ENCODE measurements at regions not wholly inside any gene's neighbourhood (a gene's known extent, or its start where the extent isn't known, plus 50 kb on each side); places are given as distances from the start of the nearest gene placed in this dataset.

GRCh38 chr4:128517739-128518510 is 230.3 kb upstream of the PGRMC2 start:
- no peak overlapping the region for H2AFZ ChIP-seq
- H3K9ac ChIP-seq, result no peak overlapping the region
- no peak overlapping the region for H3K27ac ChIP-seq
- H3K27me3 ChIP-seq (ENCODE audit: control insufficient read depth, insufficient read depth, low read length), result no peaks in the 10 kb centered on the region
- H3K9me3 ChIP-seq (ENCODE audit: control insufficient read depth, low read length), result no peaks in the 10 kb centered on the region
- H3K4me1 ChIP-seq, result no peaks in the 10 kb centered on the region
- no peak overlapping the region for H3K4me2 ChIP-seq (ENCODE audit: low read length)
- no peaks in the 10 kb centered on the region for H3K36me3 ChIP-seq (ENCODE audit: control insufficient read depth, insufficient read depth, low read length)
- TF ChIP-seq CTCF (IDR thresholded peaks at IDR 0.05), result no peak
- no peak overlapping the region for H3K4me3 ChIP-seq (ENCODE audit: low read depth, low read length)
- no peaks in the 10 kb centered on the region for H3K79me2 ChIP-seq

DNA sequence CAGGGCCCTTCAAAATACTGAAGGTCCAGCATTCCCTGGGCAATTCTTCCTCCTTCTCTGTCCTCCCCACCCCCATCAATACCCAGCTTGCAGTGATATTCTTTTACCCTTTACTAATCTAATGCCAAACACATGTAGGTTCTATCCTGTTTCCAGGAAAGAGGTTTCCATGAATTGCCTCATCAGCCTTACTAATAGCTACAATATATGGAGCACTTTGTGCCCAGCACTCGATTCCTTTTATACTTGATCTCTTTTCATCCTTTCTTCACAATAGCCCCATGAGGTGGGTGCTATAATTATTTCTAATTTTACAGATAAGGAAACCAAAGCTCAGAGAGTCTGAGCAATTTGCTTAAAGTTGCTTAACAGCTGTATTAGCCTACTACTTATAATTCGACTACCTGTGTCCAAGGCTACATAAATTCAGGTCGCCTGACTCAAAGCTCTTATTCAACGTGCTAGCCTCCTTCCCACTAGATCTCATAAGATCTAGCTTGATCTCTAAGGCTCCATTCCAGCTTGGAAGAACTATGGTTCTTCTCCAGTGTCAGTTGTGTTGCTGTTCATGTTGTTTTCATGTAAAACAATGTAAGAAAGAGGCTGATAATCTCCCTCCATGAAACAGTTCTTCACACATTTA is 229.6 kb upstream of the PGRMC2 start:
- H3K27me3 ChIP-seq (ENCODE audit: control insufficient read depth, insufficient read depth, low read length), result no peaks in the 10 kb centered on the region
- no peak overlapping the region for H3K9ac ChIP-seq
- H3K4me1 ChIP-seq, result no peaks in the 10 kb centered on the region
- TF ChIP-seq CTCF (IDR thresholded peaks at IDR 0.05), result no peak
- H3K9me3 ChIP-seq (ENCODE audit: control insufficient read depth, low read length), result no peaks in the 10 kb centered on the region
- no peak overlapping the region for H3K27ac ChIP-seq
- H2AFZ ChIP-seq, result no peak overlapping the region
- no peaks in the 10 kb centered on the region for H3K79me2 ChIP-seq
- H3K4me2 ChIP-seq (ENCODE audit: low read length), result no peak overlapping the region
- H3K36me3 ChIP-seq (ENCODE audit: control insufficient read depth, insufficient read depth, low read length), result no peaks in the 10 kb centered on the region
- no peak overlapping the region for H3K4me3 ChIP-seq (ENCODE audit: low read depth, low read length)

DNA sequence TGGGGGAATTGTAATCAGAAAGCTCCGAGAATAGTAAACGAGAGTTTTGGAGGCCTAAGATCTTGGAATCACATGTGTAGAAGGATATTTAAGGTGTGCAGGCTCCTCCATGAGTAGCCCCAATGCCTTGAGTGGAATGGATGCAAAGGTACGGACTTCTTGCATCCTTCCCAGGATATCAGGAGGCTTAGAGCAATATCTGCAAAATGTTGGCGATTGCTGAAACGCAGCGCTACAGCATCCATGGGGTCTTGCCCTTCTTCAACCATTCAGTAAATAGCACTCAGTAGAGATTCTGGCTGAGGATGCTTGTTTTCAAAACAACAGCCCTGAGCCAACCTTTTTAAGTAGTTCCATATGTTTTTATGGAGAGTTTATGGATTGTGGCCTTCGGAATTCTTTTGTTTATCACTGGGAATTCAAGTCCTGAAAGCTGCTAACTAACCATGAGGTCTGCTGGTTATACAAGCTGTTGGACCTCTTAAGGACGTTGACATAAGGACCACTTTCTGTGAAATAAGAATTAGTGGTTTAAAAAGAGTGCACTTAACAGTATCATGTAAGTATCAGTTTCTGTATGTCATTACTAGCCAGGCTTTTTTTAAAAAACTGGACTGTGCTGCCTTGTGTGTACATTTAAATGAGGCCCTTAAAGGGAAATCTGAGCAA is 228.8 kb upstream of the PGRMC2 start:
- Histone ChIP-seq H3K79me2 (no peaks in the 10 kb centered on the region), H3K9ac (no peak overlapping the region), H3K4me3 (ENCODE audit: low read depth, low read length) (no peak overlapping the region), H3K27me3 (ENCODE audit: control insufficient read depth, insufficient read depth, low read length) (no peaks in the 10 kb centered on the region), H3K4me1 (no peaks in the 10 kb centered on the region), H3K4me2 (ENCODE audit: low read length) (no peak overlapping the region), H2AFZ (no peak overlapping the region), H3K27ac (no peak overlapping the region), H3K9me3 (ENCODE audit: control insufficient read depth, low read length) (no peaks in the 10 kb centered on the region), H3K36me3 (ENCODE audit: control insufficient read depth, insufficient read depth, low read length) (no peaks in the 10 kb centered on the region)
- TF ChIP-seq CTCF (IDR thresholded peaks at IDR 0.05), result no peak

DNA sequence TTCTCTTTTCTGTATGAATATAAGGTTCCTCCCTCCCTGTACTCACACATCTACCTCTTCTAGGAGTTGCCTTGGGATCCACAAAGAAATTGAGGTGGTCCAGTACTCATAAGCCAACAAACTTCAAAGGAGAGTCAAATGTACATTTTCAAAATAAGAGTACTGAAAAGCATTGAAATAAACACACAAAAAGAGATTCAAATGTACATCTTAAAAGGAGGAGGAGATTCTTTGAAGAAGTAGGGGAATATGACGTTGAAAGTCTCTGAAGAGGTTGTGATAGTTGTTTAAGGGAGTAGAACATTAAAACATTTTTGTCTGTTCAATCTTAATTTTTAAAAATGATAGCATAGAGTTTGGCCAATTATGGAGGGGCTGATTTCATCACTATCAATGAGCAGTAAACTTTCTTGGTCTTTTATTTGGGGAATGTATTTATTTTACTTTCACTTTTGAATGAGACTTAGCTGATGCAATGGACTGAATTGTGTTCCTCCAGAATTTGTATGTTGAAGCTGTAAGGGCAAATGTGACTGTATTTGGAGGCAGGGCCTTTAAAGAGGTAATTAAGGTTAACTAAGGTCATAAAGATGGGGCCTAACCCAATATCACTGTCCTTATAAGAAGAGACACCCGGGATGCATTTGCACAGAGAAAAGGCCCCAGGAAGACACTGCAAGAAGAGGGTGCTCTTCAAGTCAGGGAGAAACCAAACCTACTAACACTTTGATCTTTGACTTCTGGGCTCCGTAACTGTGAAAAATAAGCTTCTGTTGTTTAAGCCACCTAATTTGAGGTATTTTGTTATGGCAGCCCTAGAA is 226.3 kb upstream of the PGRMC2 start:
- Histone ChIP-seq H3K9me3 (ENCODE audit: control insufficient read depth, low read length) (no peaks in the 10 kb centered on the region), H3K4me2 (ENCODE audit: low read length) (no peak overlapping the region), H3K27ac (no peak overlapping the region), H3K4me1 (no peaks in the 10 kb centered on the region), H3K4me3 (ENCODE audit: low read depth, low read length) (no peak overlapping the region), H3K9ac (no peak overlapping the region), H3K79me2 (no peaks in the 10 kb centered on the region), H2AFZ (no peak overlapping the region), H3K27me3 (ENCODE audit: control insufficient read depth, insufficient read depth, low read length) (no peaks in the 10 kb centered on the region), H3K36me3 (ENCODE audit: control insufficient read depth, insufficient read depth, low read length) (no peaks in the 10 kb centered on the region)
- TF ChIP-seq CTCF (IDR thresholded peaks at IDR 0.05), result no peak

Data from parathyroid adenoma (tissue), 2 donors.